Muscle of back (tissue), 3 donors: ENCODE measurements at regions not wholly inside any gene's neighbourhood (a gene's known extent, or its start where the extent isn't known, plus 50 kb on each side); places are given as distances from the start of the nearest gene placed in this dataset.
"Not testable (repeated sequence)": the region's sequence is repeated elsewhere in the genome, so short reads cannot be mapped to it uniquely, and the experiment has no call there.

Experiments
- DNase-seq, 3 donors: peaks; one replicate each; pipeline versions ENCODE4 v3.0.0 to v3.0.0-alpha.2; 2013

DNA sequence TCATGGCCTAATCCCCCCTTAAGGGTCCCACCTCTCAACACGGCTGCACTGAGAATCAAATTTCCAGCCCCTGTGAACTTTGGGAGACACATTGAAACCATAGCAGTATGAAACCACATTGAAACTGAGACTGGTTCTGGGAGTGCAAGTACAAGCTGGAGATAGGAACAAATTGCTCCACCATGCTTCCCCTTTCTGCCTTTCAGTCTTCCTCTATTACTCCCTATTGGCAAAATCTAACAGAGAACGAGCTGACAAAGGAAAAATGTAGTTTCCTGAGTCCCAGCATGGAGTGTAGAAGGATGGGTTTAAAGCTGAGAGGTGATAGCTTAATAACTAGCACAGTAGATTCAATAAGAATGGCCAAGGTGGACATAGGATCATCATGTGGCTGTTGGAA is 161.7 kb upstream of the RPL34 start:
- DNase-seq, result no peak

DNA sequence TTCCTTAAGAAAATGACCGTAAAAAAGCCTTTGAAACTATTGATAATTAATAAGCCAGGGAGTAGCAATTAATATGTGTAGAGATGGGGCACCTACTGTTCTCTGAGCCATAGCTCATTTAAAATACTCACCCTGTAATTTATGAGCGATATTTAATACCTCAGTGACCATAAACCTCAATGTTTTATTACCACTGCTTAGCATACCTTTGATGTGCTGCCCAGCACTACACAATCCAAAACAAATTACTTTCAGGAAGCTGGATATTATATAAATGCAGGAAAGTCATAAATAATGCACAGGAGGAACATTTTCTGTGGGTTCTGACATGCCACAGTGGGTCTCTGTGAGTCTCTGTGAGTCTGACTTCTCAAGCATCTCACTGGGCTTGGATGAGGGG is 166.1 kb upstream of the RPL34 start:
- DNase-seq, result no peak

DNA sequence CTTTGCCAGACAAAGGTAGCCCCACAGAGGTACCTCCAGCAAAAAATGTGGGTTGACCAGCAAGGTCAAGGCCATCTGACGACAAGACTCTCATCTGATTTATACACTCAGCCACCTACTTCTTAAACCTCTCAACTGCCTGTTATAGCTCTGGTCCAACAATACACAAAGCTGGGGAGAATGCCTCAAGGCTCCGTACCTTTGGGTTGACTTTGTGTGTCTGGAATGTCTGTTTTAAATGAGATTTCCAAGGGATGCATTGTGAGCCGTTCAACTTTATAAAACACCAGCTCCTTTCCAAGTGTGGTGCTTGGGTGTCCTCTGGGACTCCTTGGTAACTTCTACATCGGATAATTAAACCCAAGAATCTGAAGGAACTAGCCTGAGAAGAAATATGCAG is 167.0 kb upstream of the RPL34 start:
- DNase-seq, result no peak

DNA sequence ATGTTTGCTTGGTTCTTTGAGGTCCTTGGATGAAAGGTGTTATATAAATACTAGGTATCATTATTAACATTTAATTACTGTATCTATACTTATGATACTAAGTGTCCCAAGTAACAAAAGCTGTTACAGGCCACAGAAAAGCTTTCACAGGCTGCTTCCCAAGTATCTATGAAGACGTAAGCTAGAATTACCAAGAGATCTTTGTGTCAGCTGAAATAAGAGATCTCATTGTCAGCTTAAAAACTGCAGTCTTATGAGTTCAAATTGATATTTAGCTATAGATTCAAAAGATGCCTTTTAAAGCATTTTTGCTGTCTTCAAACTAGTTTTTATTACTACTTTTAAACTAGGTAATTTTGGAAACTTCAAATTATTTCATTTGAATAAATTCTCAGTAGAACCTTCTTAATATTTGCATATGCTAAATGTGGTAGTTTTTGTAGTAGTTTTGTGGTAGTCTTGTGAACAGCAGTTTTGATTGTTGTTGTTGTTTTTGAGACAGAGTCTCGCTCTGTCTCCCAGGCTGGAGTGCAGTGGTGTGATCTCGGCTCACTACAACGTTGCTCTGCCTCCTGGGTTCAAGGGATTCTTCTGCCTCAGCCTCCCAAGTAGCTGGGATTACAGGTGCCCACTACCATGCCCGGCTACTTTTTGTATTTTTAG is 170.0 kb upstream of the RPL34 start:
- DNase-seq, result no peak

DNA sequence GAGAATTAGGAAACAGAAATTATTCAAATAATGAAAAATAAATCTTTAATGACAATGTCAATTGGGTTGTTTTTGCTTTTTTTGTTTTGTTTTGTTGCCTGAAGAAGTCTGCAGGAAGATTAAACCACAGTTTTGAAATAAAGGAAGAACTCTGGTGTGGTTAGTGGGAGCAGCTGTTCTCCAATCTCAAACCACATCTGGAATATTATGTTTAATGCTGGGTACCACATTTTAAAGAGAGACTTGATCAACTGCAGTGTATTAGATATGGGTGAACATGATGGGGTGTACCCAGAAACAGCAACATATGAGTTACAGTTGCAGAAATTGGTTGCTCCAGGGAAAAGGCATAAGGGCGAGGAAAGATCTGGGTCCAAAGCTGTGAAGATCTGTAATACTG is 171.2 kb upstream of the RPL34 start:
- DNase-seq, result no peak

DNA sequence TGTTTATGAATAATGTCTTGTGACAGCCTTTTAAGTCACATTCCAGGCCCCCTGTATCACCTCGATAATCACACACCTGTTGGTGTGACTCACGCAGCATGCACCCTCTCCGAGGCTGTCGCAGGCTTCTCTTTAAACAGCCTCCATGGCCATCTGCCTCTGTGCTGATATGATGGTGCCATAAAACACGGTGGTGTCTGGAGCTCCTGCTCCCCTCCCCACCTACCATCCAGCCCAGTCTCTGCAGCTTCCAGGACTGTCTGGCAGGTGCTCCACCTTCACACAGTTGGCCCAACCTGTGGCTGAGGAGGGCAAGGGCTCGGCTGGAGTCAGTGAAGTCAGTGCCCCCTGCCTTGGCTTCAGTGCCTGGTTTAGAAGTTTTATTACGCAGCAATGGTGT is 173.8 kb upstream of the RPL34 start:
- DNase-seq, result no peak

DNA sequence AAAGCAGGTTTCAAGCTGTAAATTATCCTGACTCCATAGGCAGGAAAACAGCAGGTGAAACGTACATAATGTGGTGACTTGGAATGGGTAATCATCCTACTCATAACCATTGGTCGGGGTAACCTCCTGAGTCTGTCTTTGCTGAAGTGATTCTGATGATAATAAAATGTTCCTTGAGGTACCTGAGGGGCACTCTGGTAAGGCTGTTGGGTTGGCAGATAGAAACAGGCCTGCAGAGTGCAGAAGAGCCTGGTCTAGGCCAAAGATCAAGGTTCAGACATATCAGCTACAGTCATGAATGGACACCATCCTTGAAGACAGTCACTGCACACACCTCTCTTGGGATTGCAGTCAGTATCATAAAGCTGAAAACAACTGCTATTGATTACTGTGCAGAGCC is 174.7 kb upstream of the RPL34 start:
- DNase-seq, result no peak

DNA sequence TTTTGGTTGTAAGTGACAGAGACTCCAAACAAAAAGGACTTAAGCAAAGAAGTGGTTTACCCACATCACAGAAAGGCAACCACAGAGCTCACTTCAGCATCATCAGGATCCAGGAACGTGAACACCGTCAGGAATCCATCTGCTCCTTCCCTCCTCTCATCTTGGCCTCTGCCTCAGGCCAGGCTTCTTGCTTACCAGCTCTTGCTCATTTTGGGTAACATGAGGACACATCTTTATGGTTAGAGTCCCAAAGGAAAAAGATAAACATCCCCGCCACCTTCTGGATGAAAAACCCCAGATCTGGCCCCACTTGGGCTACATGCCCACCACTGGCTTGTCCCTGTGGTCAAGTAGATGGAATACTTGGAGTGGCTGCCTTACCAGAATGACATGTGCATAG is 176.8 kb upstream of the RPL34 start:
- DNase-seq, result no peak

DNA sequence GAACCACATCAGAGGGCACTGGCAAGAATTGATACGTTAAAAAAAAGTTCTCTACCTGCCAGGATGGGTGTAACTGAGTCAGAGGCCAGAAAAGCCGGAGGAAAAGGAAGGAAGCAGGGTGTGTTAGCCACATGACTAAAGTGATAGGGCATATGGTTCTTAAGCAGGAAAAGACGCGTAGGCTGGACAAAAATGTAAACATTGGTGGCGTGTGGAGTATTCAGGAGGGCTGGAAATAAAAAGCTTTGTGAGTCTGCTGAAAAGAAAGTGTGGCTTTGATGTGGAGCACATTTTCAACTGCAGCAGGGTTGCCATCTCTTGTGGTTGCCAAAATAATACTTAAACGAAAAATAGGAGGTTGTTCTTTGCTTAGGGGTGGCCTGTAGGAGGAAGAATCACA is 186.5 kb upstream of the RPL34 start:
- DNase-seq, result peak in 1 of 3 donors; percentile 6

DNA sequence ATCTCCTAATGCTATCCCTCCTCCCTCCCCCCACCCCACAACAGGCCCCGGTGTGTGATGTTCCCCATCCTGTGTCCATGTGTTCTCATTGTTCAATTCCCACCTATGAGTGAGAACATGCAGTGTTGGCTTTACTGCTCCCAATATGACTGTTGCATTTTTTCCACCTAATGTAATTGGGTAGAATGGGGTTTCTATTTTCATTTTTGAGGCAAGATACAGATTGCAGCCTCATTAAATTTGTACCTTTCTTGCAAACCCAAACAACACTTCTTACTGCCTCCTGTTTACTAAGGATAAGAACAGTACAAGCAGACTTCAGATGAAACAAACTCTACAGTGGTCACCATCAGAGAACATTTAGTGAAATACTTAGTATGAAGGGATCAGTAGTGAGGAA is 187.0 kb upstream of the RPL34 start:
- not testable (repeated sequence) for DNase-seq

DNA sequence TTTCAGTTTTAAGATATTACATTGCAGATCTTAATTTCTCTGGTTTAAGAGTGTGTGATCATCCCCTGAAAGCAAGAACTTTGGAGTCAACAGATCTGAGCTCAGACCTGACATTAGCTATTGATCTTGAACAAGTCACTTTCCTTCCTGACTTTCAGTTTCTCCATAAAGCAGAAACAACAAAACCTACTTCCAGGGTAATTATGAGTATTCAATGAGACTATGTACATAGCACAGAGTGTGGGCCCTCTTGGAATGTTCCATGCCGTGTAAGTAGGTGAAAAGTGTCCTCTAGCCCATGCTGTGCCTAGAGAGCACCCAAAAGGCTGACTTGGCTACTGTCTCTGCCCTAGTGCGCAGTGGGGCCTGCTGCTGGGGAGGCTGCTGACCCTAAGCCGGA is 188.0 kb upstream of the RPL34 start:
- DNase-seq, result no peak

DNA sequence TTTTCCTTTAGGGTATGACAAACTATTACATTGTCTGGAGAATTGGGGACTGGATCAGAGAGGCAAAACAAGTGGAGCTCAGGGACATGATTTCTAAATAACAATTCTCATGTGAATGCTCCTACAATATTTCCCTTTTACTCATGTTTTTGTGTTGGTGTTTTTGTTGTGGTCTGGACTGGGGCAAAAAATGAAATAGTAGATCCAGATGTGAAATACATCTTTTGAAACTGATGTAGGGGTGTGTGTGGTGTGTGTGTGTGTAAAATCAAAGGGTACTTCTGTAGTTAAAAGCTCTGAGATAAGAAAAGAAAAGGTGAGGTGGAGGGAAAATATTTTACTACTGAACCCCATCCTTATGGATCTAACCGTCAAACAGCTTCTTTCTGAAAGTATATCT is 188.4 kb upstream of the RPL34 start:
- DNase-seq, result no peak

DNA sequence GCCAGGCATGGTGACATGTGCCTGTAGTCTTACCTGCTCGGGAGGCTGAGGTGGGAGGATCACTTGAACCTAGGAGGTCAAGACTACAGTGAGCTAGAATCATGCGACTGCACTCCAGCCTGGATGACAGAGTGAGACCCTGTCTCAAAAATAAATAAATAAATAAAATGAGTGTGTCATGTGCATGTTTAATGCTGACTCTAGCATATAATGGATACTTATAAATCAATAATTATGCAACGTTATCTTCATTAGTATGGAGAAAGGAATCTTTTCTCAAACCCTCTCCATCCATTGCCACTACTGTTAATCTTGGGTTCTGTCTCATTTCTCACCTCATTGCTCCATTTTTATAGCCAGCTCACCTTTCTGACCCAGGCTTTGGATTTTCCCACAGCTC is 189.5 kb upstream of the RPL34 start:
- no peak for DNase-seq

DNA sequence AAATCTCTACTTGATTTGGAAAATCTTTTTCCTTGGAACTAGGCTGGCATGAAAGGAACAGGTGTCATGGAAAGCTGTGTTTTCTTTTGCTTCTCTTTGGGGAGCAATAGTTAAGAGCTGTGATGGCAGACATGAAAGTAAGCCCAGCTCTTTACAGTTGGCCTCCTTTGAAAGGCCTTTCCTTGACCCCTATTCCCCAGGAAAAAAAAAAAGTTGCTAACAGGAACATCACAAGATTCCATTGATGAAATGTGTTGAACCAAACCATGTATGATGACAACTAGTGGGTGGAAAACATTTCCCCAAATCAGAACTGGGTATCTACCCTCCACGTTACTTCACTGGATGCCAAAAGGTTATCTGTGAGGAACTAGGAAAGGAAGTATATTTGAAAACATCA is 190.7 kb upstream of the RPL34 start:
- DNase-seq, result no peak

DNA sequence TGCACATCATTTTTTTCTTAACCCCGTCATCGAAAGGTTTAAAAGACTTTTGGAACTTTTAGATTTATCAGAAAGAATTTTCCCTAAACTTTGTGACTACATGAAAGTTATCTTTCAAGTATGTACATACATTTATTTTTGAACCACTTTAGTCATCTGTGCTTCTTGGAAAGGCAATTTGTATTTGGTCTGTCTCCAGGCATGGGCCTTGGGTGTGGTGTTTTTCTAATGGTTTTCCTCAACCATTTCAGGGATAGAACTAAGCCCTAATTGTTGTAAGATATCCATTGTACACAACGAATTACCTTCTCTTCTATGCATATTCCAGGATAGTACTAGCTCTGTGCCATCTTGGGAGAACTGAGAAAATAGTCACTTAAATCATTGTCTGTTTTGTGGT is 191.5 kb upstream of the RPL34 start:
- DNase-seq, result no peak

DNA sequence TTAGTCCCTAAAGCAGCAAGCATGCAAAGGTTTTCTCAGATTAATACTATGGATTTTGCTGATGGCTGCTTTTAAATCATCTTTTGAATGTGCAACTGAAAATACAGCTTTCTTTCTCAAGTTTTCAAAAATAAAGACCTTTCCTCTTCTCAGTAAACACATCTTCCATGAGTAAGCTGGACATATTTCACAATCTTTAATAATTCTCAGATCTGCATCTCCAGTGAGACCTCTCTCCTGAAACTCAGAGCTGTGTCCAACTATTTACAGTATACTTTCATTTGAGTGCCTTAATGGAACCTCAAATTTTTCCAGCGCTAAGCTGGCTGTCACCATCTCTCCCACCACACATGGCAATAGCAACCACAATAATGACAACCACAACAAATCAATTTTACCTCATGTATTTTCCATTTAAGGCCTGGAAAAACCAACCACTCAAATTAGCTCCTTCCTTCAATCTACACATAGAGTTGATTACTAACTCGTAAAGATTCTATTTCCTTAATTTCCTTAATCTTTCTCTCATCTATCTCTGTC is 192.4 kb upstream of the RPL34 start:
- peak in 1 of 3 donors; percentile 31 for DNase-seq

DNA sequence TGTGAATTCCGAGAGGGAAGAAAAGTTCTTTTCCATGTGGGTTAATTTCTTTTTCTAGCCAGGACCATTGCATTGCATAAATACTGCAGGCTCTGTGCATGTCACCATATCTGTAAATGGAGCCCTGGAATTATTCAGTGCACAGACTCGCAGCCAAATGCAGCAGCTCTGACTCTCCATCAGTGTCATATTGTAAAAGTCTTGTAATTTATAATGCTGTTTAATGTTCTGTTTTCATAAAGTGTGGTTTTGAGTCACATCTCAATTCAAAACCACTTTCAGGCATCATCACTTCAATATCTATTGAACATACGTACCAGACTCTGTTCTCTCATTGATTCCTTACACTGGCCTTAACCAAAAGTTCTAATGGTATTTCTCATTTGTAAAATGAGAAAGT is 193.9 kb upstream of the RPL34 start:
- DNase-seq, result peak in 1 of 3 donors; percentile 55

DNA sequence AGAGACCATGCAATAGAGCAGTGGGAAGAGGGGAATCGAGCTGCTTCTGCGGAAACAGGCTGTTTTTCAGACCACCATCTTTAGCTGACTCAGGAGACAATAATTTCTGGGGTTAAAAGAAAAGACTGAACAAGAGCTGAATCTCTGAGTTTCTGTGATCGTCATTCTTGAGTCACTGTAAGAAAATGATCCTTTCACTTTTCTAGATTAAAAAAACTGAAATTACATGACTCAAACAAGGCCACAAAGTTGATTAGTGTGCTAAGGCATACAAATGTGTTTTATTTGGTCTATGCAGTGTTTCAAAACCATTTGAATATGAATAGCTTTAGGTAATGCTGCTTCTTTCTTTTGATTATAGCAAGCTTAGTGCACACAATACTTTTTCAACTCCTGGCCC is 194.4 kb upstream of the RPL34 start:
- DNase-seq, result peak in 1 of 3 donors; percentile 77

DNA sequence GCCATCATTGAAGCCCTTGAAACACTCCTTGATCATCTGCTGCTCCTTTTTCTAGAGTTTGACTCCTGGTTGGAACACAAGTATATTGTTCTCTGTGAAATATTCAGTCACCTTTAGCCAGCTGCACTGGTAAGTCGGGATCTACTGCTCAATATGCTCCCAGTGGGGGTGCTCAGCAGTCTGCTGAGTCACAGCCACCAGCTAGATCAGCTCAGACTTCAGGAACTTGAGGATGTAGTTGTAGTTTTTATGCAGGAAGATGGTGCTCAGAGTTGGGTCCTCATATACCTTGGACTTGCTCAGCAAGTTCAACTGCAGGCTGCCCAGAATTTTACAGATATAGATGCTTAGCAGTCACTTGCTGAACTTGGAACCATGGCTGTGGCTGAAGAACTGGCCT is 202.5 kb upstream of the RPL34 start:
- DNase-seq, result no peak

DNA sequence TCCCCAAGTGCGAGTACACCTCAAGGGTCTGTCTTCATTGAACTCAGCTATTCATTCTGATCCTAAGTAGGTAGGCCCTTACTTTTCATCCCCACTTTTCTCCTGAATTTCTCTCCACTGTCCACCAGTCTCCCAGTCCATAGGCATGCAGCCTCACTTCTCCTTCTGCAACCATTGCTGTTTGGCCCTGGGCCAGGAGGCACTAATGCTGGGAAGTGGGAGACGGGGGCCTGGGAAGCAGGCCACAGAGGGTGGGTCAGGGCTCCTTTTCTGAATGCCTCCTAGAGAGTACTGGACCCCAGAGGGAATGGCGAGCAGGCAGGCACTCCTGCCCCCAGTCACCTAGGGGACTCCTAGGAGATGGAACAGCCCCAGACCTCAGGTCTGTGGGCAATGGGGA is 203.5 kb upstream of the RPL34 start:
- no peak for DNase-seq

DNA sequence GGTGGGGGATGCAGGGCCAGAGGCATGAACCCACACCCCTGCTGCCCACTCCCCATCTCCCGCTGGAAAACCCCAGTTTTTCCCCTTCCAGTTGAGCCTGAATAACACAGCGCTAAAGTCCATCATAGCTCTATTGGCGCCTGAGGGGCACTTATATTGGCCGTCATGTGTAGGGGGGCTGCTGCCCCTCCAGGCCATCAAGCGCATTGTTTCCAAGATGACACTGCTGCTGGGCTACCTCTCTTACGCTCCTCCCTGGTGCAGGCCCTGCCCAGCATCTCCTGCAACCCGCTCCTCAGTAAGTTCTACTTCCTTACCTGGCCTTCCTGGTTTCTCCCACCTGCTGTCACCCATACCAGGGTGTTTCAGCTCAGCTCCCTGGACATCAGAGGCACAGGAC is 205.0 kb upstream of the RPL34 start:
- no peak for DNase-seq

DNA sequence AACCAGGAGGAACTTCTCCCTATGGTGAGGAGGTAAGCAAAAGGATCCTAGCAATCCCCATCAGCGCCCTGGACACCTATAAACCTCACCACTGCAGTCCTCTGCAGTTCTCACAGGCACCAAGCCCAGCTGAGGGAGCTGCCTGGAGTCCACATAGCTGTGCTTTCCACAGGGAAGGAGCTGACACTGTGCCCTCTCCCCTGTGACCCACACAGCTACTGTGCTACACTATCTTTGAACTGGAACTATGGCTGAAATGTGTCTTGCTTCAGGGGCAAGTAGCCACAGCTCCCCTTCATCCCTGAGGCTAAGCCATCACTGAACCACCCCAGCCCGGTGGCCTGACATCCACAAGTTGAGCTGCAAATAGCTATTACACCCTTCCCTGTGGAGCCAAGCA is 208.5 kb upstream of the RPL34 start:
- no peak for DNase-seq

DNA sequence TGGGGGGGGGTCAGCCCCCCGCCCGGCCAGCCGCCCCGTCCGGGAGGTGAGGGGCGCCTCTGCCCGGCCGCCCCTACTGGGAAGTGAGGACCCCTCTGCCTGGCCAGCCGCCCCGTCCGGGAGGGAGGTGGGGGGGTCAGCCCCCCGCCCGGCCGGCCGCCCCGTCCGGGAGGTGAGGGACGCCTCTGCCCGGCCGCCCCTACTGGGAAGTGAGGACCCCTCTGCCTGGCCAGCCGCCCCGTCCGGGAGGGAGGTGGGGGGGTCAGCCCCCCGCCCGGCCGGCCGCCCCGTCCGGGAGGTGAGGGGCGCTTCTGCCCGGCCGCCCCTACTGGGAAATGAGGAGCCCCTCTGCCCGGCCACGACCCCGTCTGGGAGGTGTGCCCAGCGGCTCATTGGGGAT is 210.7 kb upstream of the RPL34 start:
- DNase-seq, result not testable (repeated sequence)

DNA sequence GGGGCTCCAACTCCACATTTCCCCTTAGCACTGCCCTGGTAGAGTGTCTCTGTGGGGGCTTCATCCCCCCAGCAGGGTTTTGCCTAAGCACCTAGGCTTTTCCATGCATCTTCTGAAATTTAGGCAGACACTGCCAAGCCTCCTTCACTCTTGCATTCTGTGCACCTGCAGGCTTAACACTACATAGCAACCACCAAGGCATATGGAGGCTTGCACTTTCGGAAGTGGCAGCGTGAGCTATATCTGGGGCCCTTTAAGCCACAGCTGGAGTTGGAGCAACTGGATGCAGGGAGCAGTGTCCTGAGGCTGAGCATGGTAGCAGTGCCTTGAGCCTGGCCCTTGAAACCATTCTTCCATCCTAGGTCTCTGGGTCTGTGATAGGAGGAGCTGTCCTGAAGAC is 214.8 kb upstream of the RPL34 start:
- DNase-seq, result no peak
